ENCODE measurements at regions not wholly inside any gene's neighbourhood (a gene's known extent, or its start where the extent isn't known, plus 50 kb on each side); places are given as distances from the start of the nearest gene placed in this dataset.

- DNase-seq (ENCODE audit: extremely low spot score, unreplicated experiment): no peak
- Mint-ChIP-seq H3K4me3 (ENCODE audit: unreplicated experiment) (no peak overlapping the region), H3K4me1 (ENCODE audit: unreplicated experiment) (no peaks in the 10 kb centered on the region), H3K27ac (ENCODE audit: unreplicated experiment) (no peak overlapping the region), H3K9me3 (ENCODE audit: unreplicated experiment) (peaks cover 26% of the 10 kb centered on the region), H3K36me3 (ENCODE audit: unreplicated experiment) (no peaks in the 10 kb centered on the region), H3K27me3 (ENCODE audit: unreplicated experiment) (no peaks in the 10 kb centered on the region)
- TF ChIP-seq CTCF (IDR thresholded peaks at IDR 0.05): no peak
These were observed 120.2 kb upstream of the ALCAM start for GRCh38 chr3:105246536-105246935.

- DNase-seq (ENCODE audit: extremely low spot score, unreplicated experiment): no peak
- no peaks in the 10 kb centered on the region for H3K36me3 Mint-ChIP-seq (ENCODE audit: unreplicated experiment)
These were observed 113.5 kb upstream of the ALCAM start for GRCh38 chr3:105253225-105253624.

GRCh38 chr3:105254154-105254553, 112.6 kb upstream of the ALCAM start:
- Mint-ChIP-seq H3K4me1 (ENCODE audit: unreplicated experiment) (peaks cover 12% of the 10 kb centered on the region), H3K4me3 (ENCODE audit: unreplicated experiment) (no peak overlapping the region), H3K36me3 (ENCODE audit: unreplicated experiment) (no peaks in the 10 kb centered on the region), H3K9me3 (ENCODE audit: unreplicated experiment) (peaks cover 20% of the 10 kb centered on the region), H3K27me3 (ENCODE audit: unreplicated experiment) (no peaks in the 10 kb centered on the region), H3K27ac (ENCODE audit: unreplicated experiment) (no peak overlapping the region)
- no peak for TF ChIP-seq CTCF (IDR thresholded peaks at IDR 0.05)
- no peak for DNase-seq (ENCODE audit: extremely low spot score, unreplicated experiment)

More at GRCh38 chr3:105253225-105253624, 113.5 kb upstream of the ALCAM start:
- no peak for TF ChIP-seq CTCF (IDR thresholded peaks at IDR 0.05)
- Mint-ChIP-seq H3K4me1 (ENCODE audit: unreplicated experiment) (peaks cover 12% of the 10 kb centered on the region), H3K27me3 (ENCODE audit: unreplicated experiment) (no peaks in the 10 kb centered on the region), H3K27ac (ENCODE audit: unreplicated experiment) (no peak overlapping the region), H3K4me3 (ENCODE audit: unreplicated experiment) (no peak overlapping the region), H3K9me3 (ENCODE audit: unreplicated experiment) (peaks cover 23% of the 10 kb centered on the region)

- DNase-seq (ENCODE audit: extremely low spot score, unreplicated experiment): no peak
- H3K36me3 Mint-ChIP-seq (ENCODE audit: unreplicated experiment): peaks cover under 1% of the 10 kb centered on the region
- no peak overlapping the region for H3K27ac Mint-ChIP-seq (ENCODE audit: unreplicated experiment)
- no peaks in the 10 kb centered on the region for H3K27me3 Mint-ChIP-seq (ENCODE audit: unreplicated experiment)
- no peak overlapping the region for H3K4me3 Mint-ChIP-seq (ENCODE audit: unreplicated experiment)
- no peak for TF ChIP-seq CTCF (IDR thresholded peaks at IDR 0.05)
- H3K9me3 Mint-ChIP-seq (ENCODE audit: unreplicated experiment): peaks cover 13% of the 10 kb centered on the region
- peaks cover 12% of the 10 kb centered on the region for H3K4me1 Mint-ChIP-seq (ENCODE audit: unreplicated experiment)
These were observed 111.4 kb upstream of the ALCAM start for GRCh38 chr3:105255350-105255749.

GRCh38 chr3:105259496-105259895, 107.2 kb upstream of the ALCAM start:
- peaks cover 3% of the 10 kb centered on the region for H3K36me3 Mint-ChIP-seq (ENCODE audit: unreplicated experiment)
- peaks cover 7% of the 10 kb centered on the region for H3K9me3 Mint-ChIP-seq (ENCODE audit: unreplicated experiment)
- no peak for TF ChIP-seq CTCF (IDR thresholded peaks at IDR 0.05)
- H3K27ac Mint-ChIP-seq (ENCODE audit: unreplicated experiment): no peak overlapping the region
- H3K27me3 Mint-ChIP-seq (ENCODE audit: unreplicated experiment): no peaks in the 10 kb centered on the region
- DNase-seq (ENCODE audit: extremely low spot score, unreplicated experiment): no peak
- H3K4me1 Mint-ChIP-seq (ENCODE audit: unreplicated experiment): peaks cover 12% of the 10 kb centered on the region
- no peak overlapping the region for H3K4me3 Mint-ChIP-seq (ENCODE audit: unreplicated experiment)
